DMS 273 (cell line): ENCODE measurements at regions not wholly inside any gene's neighbourhood (a gene's known extent, or its start where the extent isn't known, plus 50 kb on each side); places are given as distances from the start of the nearest gene placed in this dataset.

Experiments
- DNase-seq: peaks from one replicate; lab custom pipeline; 2025; ENCODE audit not compliant: unreplicated experiment; lab: John Stamatoyannopoulos, UW

- DNase-seq = no peak
These were observed 1262.7 kb downstream of the BRD1 start for GRCh38 chr22:48564995-48565394.

- DNase-seq = no peak
These were observed 1263.7 kb downstream of the BRD1 start for GRCh38 chr22:48563966-48564330.

- no peak for DNase-seq
These were observed 1264.3 kb downstream of the BRD1 start for GRCh38 chr22:48563118-48563965.

GRCh38 chr22:48561676-48562075, 1266.0 kb downstream of the BRD1 start:
- no peak for DNase-seq

GRCh38 chr22:48560836-48561235, 1266.8 kb downstream of the BRD1 start:
- no peak for DNase-seq

GRCh38 chr22:48560389-48560751, 1267.3 kb downstream of the BRD1 start:
- no peak for DNase-seq

- no peak for DNase-seq
These were observed 1267.9 kb downstream of the BRD1 start for GRCh38 chr22:48559647-48560388.

GRCh38 chr22:48558606-48559402, 1268.9 kb downstream of the BRD1 start:
- DNase-seq = no peak

- DNase-seq = no peak
These were observed 1269.7 kb downstream of the BRD1 start for GRCh38 chr22:48558016-48558415.

GRCh38 chr22:48557473-48557872, 1270.2 kb downstream of the BRD1 start:
- no peak for DNase-seq

GRCh38 chr22:48556751-48557150, 1270.9 kb downstream of the BRD1 start:
- DNase-seq = no peak

GRCh38 chr22:48556222-48556621, 1271.5 kb downstream of the BRD1 start:
- DNase-seq = peak; percentile 34

GRCh38 chr22:48555606-48556005, 1272.1 kb downstream of the BRD1 start:
- peak; percentile 45 for DNase-seq

- DNase-seq = peak; percentile 21
These were observed 1272.6 kb downstream of the BRD1 start for GRCh38 chr22:48554893-48555572.

- DNase-seq = no peak
These were observed 1273.9 kb downstream of the BRD1 start for GRCh38 chr22:48553694-48554308.

GRCh38 chr22:48553119-48553518, 1274.6 kb downstream of the BRD1 start:
- DNase-seq = no peak

- no peak for DNase-seq
These were observed 1275.9 kb downstream of the BRD1 start for GRCh38 chr22:48551716-48552268.

GRCh38 chr22:48551061-48551460, 1276.6 kb downstream of the BRD1 start:
- DNase-seq = no peak

- DNase-seq = no peak
These were observed 1279.3 kb downstream of the BRD1 start for GRCh38 chr22:48548391-48548790.

GRCh38 chr22:48547971-48548370, 1279.7 kb downstream of the BRD1 start:
- no peak for DNase-seq
